H9 (cell line): ENCODE measurements at regions not wholly inside any gene's neighbourhood (a gene's known extent, or its start where the extent isn't known, plus 50 kb on each side); places are given as distances from the start of the nearest gene placed in this dataset.

Source experiments
- DNase-seq: peaks from one replicate; pipeline ENCODE4 v3.0.0-alpha.2; 2017
- H2AFZ ChIP-seq: one replicate; pipeline ENCODE4 v1.6.1; 2013; ENCODE audit warnings: mild to moderate bottlenecking, low read length, control low read depth, moderate library complexity
- H2AK5ac ChIP-seq: 2 replicates; pipeline ENCODE4 v1.6.1; 2013; ENCODE audit warnings: low read length, control low read depth, mixed read lengths; ENCODE audit not compliant: insufficient read length
- H2BK120ac ChIP-seq: one replicate; pipeline ENCODE4 v1.6.1; 2013; ENCODE audit warnings: low read depth, mild to moderate bottlenecking, low read length, control low read depth, inconsistent platforms; ENCODE audit not compliant: poor library complexity, severe bottlenecking
- H2BK12ac ChIP-seq: 2 replicates; pipeline ENCODE4 v1.6.1; 2013; ENCODE audit warnings: low read length, control low read depth, mixed read lengths, low read depth; ENCODE audit not compliant: insufficient read length
- H2BK15ac ChIP-seq: 2 replicates; pipeline ENCODE4 v1.6.1; 2013; ENCODE audit warnings: low read depth, low read length, control low read depth
- H2BK20ac ChIP-seq: one replicate; pipeline ENCODE4 v1.6.1; 2013; ENCODE audit warnings: low read depth, mild to moderate bottlenecking, low read length, control low read depth, inconsistent platforms; ENCODE audit not compliant: poor library complexity, severe bottlenecking
- H2BK5ac ChIP-seq: 2 replicates; pipeline ENCODE4 v1.6.1; 2013; ENCODE audit warnings: low read length, control low read depth, mixed read lengths; ENCODE audit not compliant: insufficient read length
- H3K14ac ChIP-seq: 2 replicates; pipeline ENCODE4 v1.6.1; 2013; ENCODE audit warnings: low read length, control low read depth; ENCODE audit not compliant: insufficient read depth
- H3K18ac ChIP-seq: 2 replicates; pipeline ENCODE4 v1.6.1; 2013; ENCODE audit warnings: low read depth, mild to moderate bottlenecking, mixed read lengths, low read length, control low read depth; ENCODE audit not compliant: insufficient read length
- H3K23ac ChIP-seq: 2 replicates; pipeline ENCODE4 v1.6.1; 2013; ENCODE audit warnings: low read length, control low read depth, mixed read lengths, low read depth; ENCODE audit not compliant: insufficient read length
- H3K23me2 ChIP-seq: 2 replicates; pipeline ENCODE4 v1.6.1; 2013; ENCODE audit warnings: low read depth, mild to moderate bottlenecking, mixed read lengths, low read length, control low read depth; ENCODE audit not compliant: insufficient read length, poor library complexity, severe bottlenecking
- H3K27ac ChIP-seq: 2 replicates; pipeline ENCODE4 v1.5.1; 2013; ENCODE audit warnings: low read length, control low read depth, mixed read lengths, low read depth; ENCODE audit not compliant: insufficient read length
- H3K27me3 ChIP-seq: 2 replicates; pipeline ENCODE4 v1.6.1; 2013; ENCODE audit warnings: low read length, control low read depth, inconsistent platforms; ENCODE audit not compliant: insufficient read depth
- H3K4ac ChIP-seq: 2 replicates; pipeline ENCODE4 v1.6.1; 2013; ENCODE audit warnings: low read depth, mild to moderate bottlenecking, control low read depth, inconsistent platforms, low read length, moderate library complexity
- H3K4me1 ChIP-seq: 2 replicates; pipeline ENCODE4 v1.6.1; 2013; ENCODE audit warnings: low read length, control low read depth, inconsistent platforms; ENCODE audit not compliant: insufficient read depth
- H3K4me2 ChIP-seq: 2 replicates; pipeline ENCODE4 v1.6.1; 2013; ENCODE audit warnings: low read length, control low read depth, mixed read lengths; ENCODE audit not compliant: insufficient read length, insufficient read depth
- H3K56ac ChIP-seq: 2 replicates; pipeline ENCODE4 v1.6.1; 2013; ENCODE audit warnings: low read depth, mild to moderate bottlenecking, mixed read lengths, low read length, control low read depth; ENCODE audit not compliant: insufficient read length
- H3K79me1 ChIP-seq: 2 replicates; pipeline ENCODE4 v1.6.1; 2013; ENCODE audit warnings: low read depth, mild to moderate bottlenecking, moderate library complexity, low read length, control low read depth, inconsistent platforms; ENCODE audit not compliant: insufficient read depth, poor library complexity, severe bottlenecking
- H3K79me2 ChIP-seq: 2 replicates; pipeline ENCODE4 v1.6.1; 2013; ENCODE audit warnings: low read length, control low read depth, inconsistent platforms; ENCODE audit not compliant: insufficient read depth
- H3K9ac ChIP-seq: 2 replicates; pipeline ENCODE4 v1.6.1; 2013; ENCODE audit warnings: low read length, control low read depth, mixed read lengths; ENCODE audit not compliant: insufficient read length; ENCODE audit errors: extremely low read depth
- H3K9me3 ChIP-seq: one replicate; pipeline ENCODE4 v1.6.1; 2013; ENCODE audit warnings: low read depth, low read length, inconsistent platforms; ENCODE audit not compliant: control insufficient read depth
- H3T11ph ChIP-seq: one replicate; pipeline ENCODE4 v1.6.1; 2013; ENCODE audit warnings: mild to moderate bottlenecking, low read length, control low read depth, inconsistent platforms
- H4K20me1 ChIP-seq: one replicate; pipeline ENCODE4 v1.6.1; 2013; ENCODE audit not compliant: control insufficient read depth, insufficient read length, insufficient read depth
- H4K5ac ChIP-seq: 2 replicates; pipeline ENCODE4 v1.6.1; 2013; ENCODE audit warnings: low read depth, mild to moderate bottlenecking, mixed read lengths, low read length, control low read depth; ENCODE audit not compliant: insufficient read length
- H4K8ac ChIP-seq: replicated peaks from 2 replicates; pipeline ENCODE4 v1.6.1; 2013; ENCODE audit warnings: low read length, control low read depth, mixed read lengths, low read depth; ENCODE audit not compliant: insufficient read length
- H4K91ac ChIP-seq: 2 replicates; pipeline ENCODE4 v1.6.1; 2013; ENCODE audit warnings: low read depth, mild to moderate bottlenecking, moderate library complexity, mixed read lengths, low read length, control low read depth; ENCODE audit not compliant: insufficient read length
- H3K27ac Mint-ChIP-seq, 3 experiments: 2 replicates in 2 of 3; 3 replicates in 1 of 3; pipeline ENCODE4 v1.8.0; 2020 to 2021; ENCODE audit warnings: mixed read lengths in 3 of 3, mild to moderate bottlenecking in 1 of 3, moderate library complexity in 1 of 3
- H3K27me3 Mint-ChIP-seq: 2 replicates; pipeline ENCODE4 v1.8.0; 2021; ENCODE audit warnings: low read depth, mild to moderate bottlenecking, moderate library complexity, mixed read lengths
- H3K36me3 Mint-ChIP-seq, 3 experiments: 2 replicates in 2 of 3; 3 replicates in 1 of 3; pipeline ENCODE4 v1.8.0; 2020 to 2021; ENCODE audit warnings: low read depth in 3 of 3, mixed read lengths in 3 of 3; ENCODE audit not compliant: insufficient read depth in 1 of 3
- H3K4me1 Mint-ChIP-seq, 2 experiments: 2 replicates each; pipeline ENCODE4 v1.8.0; 2020; ENCODE audit warnings: mixed read lengths in 2 of 2
- H3K4me3 Mint-ChIP-seq, 2 experiments: 2 replicates in 1 of 2; 3 replicates in 1 of 2; pipeline ENCODE4 v1.8.0; 2020 to 2021; ENCODE audit warnings: mild to moderate bottlenecking in 2 of 2, mixed read lengths in 2 of 2, moderate library complexity in 1 of 2
- H3K9me3 Mint-ChIP-seq, 2 experiments: 2 replicates in 1 of 2; 3 replicates in 1 of 2; pipeline ENCODE4 v1.8.0; 2020; ENCODE audit warnings: mild to moderate bottlenecking in 2 of 2, mixed read lengths in 2 of 2, moderate library complexity in 1 of 2
- CTCF ChIP-seq: fragments of 200-600 bp; sonication (generic); conservative IDR thresholded peaks from 3 replicates; pipeline ENCODE4 v1.8.0; 2021; ENCODE audit warnings: antibody characterized with exemption, mild to moderate bottlenecking
- WGBS: extraction: QIAGEN DNeasy Blood & Tissue Kit; methylation state at CpG from one replicate; pipeline ENCODE4 v1.1.7; 2013; ENCODE audit warnings: missing lambda C conversion rate, low lambda C conversion rate, mixed read lengths; ENCODE audit not compliant: insufficient read length; ENCODE audit errors: extremely low coverage; 5-methylcytosine and 5-hydroxymethylcytosine counted together

- H2BK15ac ChIP-seq = no peak overlapping the region
- H4K20me1 ChIP-seq = no peaks in the 10 kb centered on the region
- Mint-ChIP-seq H3K9me3 (peaks cover 0 to 2% of the 10 kb centered on the region in 2 experiments; a peak in 1 of 5 replicates), H3K4me3 (no peak overlapping the region), H3K27me3 (peaks cover 12% of the 10 kb centered on the region), H3K4me1 (0 out of 4 replicates have a peak, but pooled peaks cover 0 to 2% of the 10 kb centered on the region in 2 experiments), H3K36me3 (peaks cover 0 to 1% (median 0%) of the 10 kb centered on the region in 3 experiments; a peak in 1 of 7 replicates), H3K27ac (no peak overlapping the region)
- H3K18ac ChIP-seq = no peak overlapping the region
- no peak overlapping the region for H3K14ac ChIP-seq
- no peaks in the 10 kb centered on the region for H3K9me3 ChIP-seq
- no peak overlapping the region for H4K8ac ChIP-seq
- H3T11ph ChIP-seq = no peak overlapping the region
- H3K56ac ChIP-seq = no peak overlapping the region
- no peaks in the 10 kb centered on the region for H3K23me2 ChIP-seq
- H3K27me3 ChIP-seq = no peaks in the 10 kb centered on the region
- no CpG with 5 or more reads among the region's 4 CpGs for WGBS
- H3K4ac ChIP-seq = no peak overlapping the region
- no peaks in the 10 kb centered on the region for H3K79me1 ChIP-seq
- H3K9ac ChIP-seq = no peak overlapping the region
- no peaks in the 10 kb centered on the region for H3K79me2 ChIP-seq
- H3K27ac ChIP-seq = no peak overlapping the region
- no peak overlapping the region for H2BK5ac ChIP-seq
- H3K4me2 ChIP-seq = no peak overlapping the region
- no peak overlapping the region for H2BK20ac ChIP-seq
- DNase-seq = no peak
- H2AK5ac ChIP-seq = no peak overlapping the region
- no peak overlapping the region for H2BK120ac ChIP-seq
- no peak overlapping the region for H2BK12ac ChIP-seq
- H3K4me1 ChIP-seq = no peaks in the 10 kb centered on the region
- no peak overlapping the region for H4K91ac ChIP-seq
- H3K23ac ChIP-seq = no peak overlapping the region
- H4K5ac ChIP-seq = no peak overlapping the region
- H2AFZ ChIP-seq = no peak overlapping the region
- TF ChIP-seq CTCF = no peak
These were observed 143.0 kb downstream of the TSN start for GRCh38 chr2:121898483-121898882.
